Stimulated activated CD8-positive, alpha-beta memory T cell treated with anti-CD3 and anti-CD28 coated beads, Interleukin-2, amount 100 ng/mL, for 1 hour (primary cell): ENCODE measurements at regions not wholly inside any gene's neighbourhood (a gene's known extent, or its start where the extent isn't known, plus 50 kb on each side); places are given as distances from the start of the nearest gene placed in this dataset.

Experiments
- DNase-seq, 2 donors: peaks; one replicate each; pipeline ENCODE4 v3.0.0-alpha.2; 2020; ENCODE audit warnings: low read depth in 2 of 2

GRCh38 chr7:36006636-36007229, 146.3 kb upstream of the EEPD1 start:
- no peak for DNase-seq

- no peak for DNase-seq
Observed at GRCh38 chr7:36010656-36011587, 142.1 kb upstream of the EEPD1 start.

GRCh38 chr7:36011588-36011965, 141.5 kb upstream of the EEPD1 start:
- no peak for DNase-seq

GRCh38 chr7:36013246-36014014, 139.6 kb upstream of the EEPD1 start:
- no peak for DNase-seq

- DNase-seq, result no peak
Observed at GRCh38 chr7:36014961-36015360, 138.1 kb upstream of the EEPD1 start.

GRCh38 chr7:36015733-36016132, 137.3 kb upstream of the EEPD1 start:
- DNase-seq, result no peak

GRCh38 chr7:36016648-36017047, 136.4 kb upstream of the EEPD1 start:
- no peak for DNase-seq

GRCh38 chr7:36017111-36017510, 135.9 kb upstream of the EEPD1 start:
- DNase-seq, result no peak

- DNase-seq, result no peak
Observed at GRCh38 chr7:36018816-36019484, 134.1 kb upstream of the EEPD1 start.

- no peak for DNase-seq
Observed at GRCh38 chr7:36019538-36019937, 133.5 kb upstream of the EEPD1 start.

GRCh38 chr7:36019980-36020379, 133.1 kb upstream of the EEPD1 start:
- no peak for DNase-seq

- no peak for DNase-seq
Observed at GRCh38 chr7:36021367-36021766, 131.7 kb upstream of the EEPD1 start.

- no peak for DNase-seq
Observed at GRCh38 chr7:36021917-36022550, 131.0 kb upstream of the EEPD1 start.

- no peak for DNase-seq
Observed at GRCh38 chr7:36023033-36023560, 130.0 kb upstream of the EEPD1 start.

GRCh38 chr7:36025190-36025589, 127.9 kb upstream of the EEPD1 start:
- no peak for DNase-seq

GRCh38 chr7:36029311-36029710, 123.7 kb upstream of the EEPD1 start:
- DNase-seq, result no peak

GRCh38 chr7:36029853-36030515, 123.1 kb upstream of the EEPD1 start:
- DNase-seq, result no peak

GRCh38 chr7:36032361-36032818, 120.7 kb upstream of the EEPD1 start:
- no peak for DNase-seq

GRCh38 chr7:36034020-36034419, 119.0 kb upstream of the EEPD1 start:
- no peak for DNase-seq

- no peak for DNase-seq
Observed at GRCh38 chr7:36035186-36035585, 117.9 kb upstream of the EEPD1 start.

- DNase-seq, result no peak
Observed at GRCh38 chr7:36036590-36036989, 116.5 kb upstream of the EEPD1 start.
